ENCODE measurements at regions not wholly inside any gene's neighbourhood (a gene's known extent, or its start where the extent isn't known, plus 50 kb on each side); places are given as distances from the start of the nearest gene placed in this dataset.

- TF ChIP-seq, protein P1, sequence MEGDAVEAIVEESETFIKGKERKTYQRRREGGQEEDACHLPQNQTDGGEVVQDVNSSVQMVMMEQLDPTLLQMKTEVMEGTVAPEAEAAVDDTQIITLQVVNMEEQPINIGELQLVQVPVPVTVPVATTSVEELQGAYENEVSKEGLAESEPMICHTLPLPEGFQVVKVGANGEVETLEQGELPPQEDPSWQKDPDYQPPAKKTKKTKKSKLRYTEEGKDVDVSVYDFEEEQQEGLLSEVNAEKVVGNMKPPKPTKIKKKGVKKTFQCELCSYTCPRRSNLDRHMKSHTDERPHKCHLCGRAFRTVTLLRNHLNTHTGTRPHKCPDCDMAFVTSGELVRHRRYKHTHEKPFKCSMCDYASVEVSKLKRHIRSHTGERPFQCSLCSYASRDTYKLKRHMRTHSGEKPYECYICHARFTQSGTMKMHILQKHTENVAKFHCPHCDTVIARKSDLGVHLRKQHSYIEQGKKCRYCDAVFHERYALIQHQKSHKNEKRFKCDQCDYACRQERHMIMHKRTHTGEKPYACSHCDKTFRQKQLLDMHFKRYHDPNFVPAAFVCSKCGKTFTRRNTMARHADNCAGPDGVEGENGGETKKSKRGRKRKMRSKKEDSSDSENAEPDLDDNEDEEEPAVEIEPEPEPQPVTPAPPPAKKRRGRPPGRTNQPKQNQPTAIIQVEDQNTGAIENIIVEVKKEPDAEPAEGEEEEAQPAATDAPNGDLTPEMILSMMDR (optimal IDR thresholded peaks at IDR 0.05 in 1 of 3, IDR thresholded peaks at IDR 0.05 in 1 of 3, conservative IDR thresholded peaks at IDR 0.05 in 1 of 3; ENCODE audit: extremely low read depth in 1 of 3, insufficient read depth in 2 of 3, low read length in 3 of 3): no peak
- TF ChIP-seq EZH2 (IDR thresholded peaks at IDR 0.05; ENCODE audit: low read length): no peak
These were observed 258.7 kb upstream of the ACTBL2 start for GRCh38 chr5:57741336-57741735.
